Mesothelial cell of epicardium (in vitro differentiated cells): ENCODE measurements at regions not wholly inside any gene's neighbourhood (a gene's known extent, or its start where the extent isn't known, plus 50 kb on each side); places are given as distances from the start of the nearest gene placed in this dataset.

Experiments used
- DNase-seq, 2 experiments: peaks; one replicate each; pipeline ENCODE4 v3.0.0; 2021; ENCODE audit warnings: low spot score in 2 of 2; ENCODE audit not compliant: unreplicated experiment in 2 of 2
- H3K27ac Mint-ChIP-seq: 2 replicates; pipeline ENCODE4 v1.8.0; 2021; ENCODE audit warnings: mixed read lengths
- H3K27me3 Mint-ChIP-seq: 2 replicates; pipeline ENCODE4 v1.8.0; 2021; ENCODE audit warnings: low read depth, mixed read lengths
- H3K36me3 Mint-ChIP-seq: 2 replicates; pipeline ENCODE4 v1.8.0; 2021; ENCODE audit warnings: mixed read lengths
- H3K4me1 Mint-ChIP-seq: 2 replicates; pipeline ENCODE4 v1.8.0; 2021; ENCODE audit warnings: mixed read lengths
- H3K4me3 Mint-ChIP-seq: 2 replicates; pipeline ENCODE4 v1.8.0; 2021; ENCODE audit warnings: mild to moderate bottlenecking, moderate library complexity, mixed read lengths
- H3K9me3 Mint-ChIP-seq: 2 replicates; pipeline ENCODE4 v1.8.0; 2021; ENCODE audit warnings: mixed read lengths
- CTCF ChIP-seq: fragments of 200-600 bp; sonication (generic); IDR thresholded peaks from one replicate; pipeline ENCODE4 v1.5.0; 2021; ENCODE audit warnings: antibody characterized with exemption; ENCODE audit not compliant: unreplicated experiment

GRCh38 chr6:47371870-47372255 is 62.2 kb upstream of the TNFRSF21 start:
- Mint-ChIP-seq H3K36me3 (no peaks in the 10 kb centered on the region), H3K4me1 (peaks cover 6% of the 10 kb centered on the region), H3K27ac (no peak overlapping the region), H3K4me3 (no peak overlapping the region), H3K27me3 (no peaks in the 10 kb centered on the region), H3K9me3 (peaks cover 7% of the 10 kb centered on the region)
- no peak for TF ChIP-seq CTCF
- no peak for DNase-seq

- Mint-ChIP-seq H3K27me3 (no peaks in the 10 kb centered on the region), H3K36me3 (no peaks in the 10 kb centered on the region), H3K9me3 (peaks cover 7% of the 10 kb centered on the region), H3K4me3 (no peak overlapping the region), H3K4me1 (peaks cover 7% of the 10 kb centered on the region), H3K27ac (no peak overlapping the region)
- DNase-seq = no peak
- TF ChIP-seq CTCF = no peak
Observed at GRCh38 chr6:47372318-47372717, 62.6 kb upstream of the TNFRSF21 start.

GRCh38 chr6:47375426-47375825 is 65.7 kb upstream of the TNFRSF21 start:
- H3K27ac Mint-ChIP-seq = no peak overlapping the region
- TF ChIP-seq CTCF = no peak

GRCh38 chr6:47376930-47377329 is 67.2 kb upstream of the TNFRSF21 start:
- no peaks in the 10 kb centered on the region for H3K27me3 Mint-ChIP-seq
- no peak overlapping the region for H3K4me3 Mint-ChIP-seq
- H3K9me3 Mint-ChIP-seq = no peaks in the 10 kb centered on the region
- H3K4me1 Mint-ChIP-seq = peaks cover 7% of the 10 kb centered on the region
- H3K27ac Mint-ChIP-seq = no peak overlapping the region
- TF ChIP-seq CTCF = no peak
- DNase-seq = no peak
- H3K36me3 Mint-ChIP-seq = no peaks in the 10 kb centered on the region

More at GRCh38 chr6:47375426-47375825, 65.7 kb upstream of the TNFRSF21 start:
- peaks cover 7% of the 10 kb centered on the region for H3K9me3 Mint-ChIP-seq
- H3K36me3 Mint-ChIP-seq = no peaks in the 10 kb centered on the region
- no peaks in the 10 kb centered on the region for H3K27me3 Mint-ChIP-seq
- H3K4me3 Mint-ChIP-seq = no peak overlapping the region
- no peak for DNase-seq
- peaks cover 7% of the 10 kb centered on the region for H3K4me1 Mint-ChIP-seq

GRCh38 chr6:47377971-47378370 is 68.3 kb upstream of the TNFRSF21 start:
- DNase-seq = no peak
- H3K27ac Mint-ChIP-seq = no peak overlapping the region
- no peaks in the 10 kb centered on the region for H3K9me3 Mint-ChIP-seq
- H3K36me3 Mint-ChIP-seq = no peaks in the 10 kb centered on the region
- no peak for TF ChIP-seq CTCF
- no peak overlapping the region for H3K4me3 Mint-ChIP-seq
- peaks cover 7% of the 10 kb centered on the region for H3K4me1 Mint-ChIP-seq
- no peaks in the 10 kb centered on the region for H3K27me3 Mint-ChIP-seq

- DNase-seq = no peak
- no peak for TF ChIP-seq CTCF
- H3K27me3 Mint-ChIP-seq = no peaks in the 10 kb centered on the region
- no peaks in the 10 kb centered on the region for H3K36me3 Mint-ChIP-seq
- peaks cover 7% of the 10 kb centered on the region for H3K4me1 Mint-ChIP-seq
- no peak overlapping the region for H3K4me3 Mint-ChIP-seq
- peaks cover 5% of the 10 kb centered on the region for H3K9me3 Mint-ChIP-seq
- no peak overlapping the region for H3K27ac Mint-ChIP-seq
Observed at GRCh38 chr6:47379328-47379727, 69.6 kb upstream of the TNFRSF21 start.
